ACC112 (cell line): ENCODE measurements at regions not wholly inside any gene's neighbourhood (a gene's known extent, or its start where the extent isn't known, plus 50 kb on each side); places are given as distances from the start of the nearest gene placed in this dataset.

Source experiments
- H2AFZ ChIP-seq: fragments of 200-600 bp; sonication (generic); one replicate; pipeline ENCODE4 v1.6.0; 2017; ENCODE audit warnings: antibody characterized with exemption, low read length; ENCODE audit not compliant: unreplicated experiment
- H3K27ac ChIP-seq: fragments of 200-600 bp; sonication (generic); 2 replicates; pipeline ENCODE4 v1.5.1; 2014; ENCODE audit warnings: low read depth, mild to moderate bottlenecking, antibody characterized with exemption, low read length, moderate library complexity
- H3K27me3 ChIP-seq: fragments of 200-600 bp; sonication (generic); 2 replicates; pipeline ENCODE4 v1.6.1; 2014; ENCODE audit warnings: mild to moderate bottlenecking, antibody characterized with exemption, low read length, moderate library complexity, mixed read lengths; ENCODE audit not compliant: insufficient read depth
- H3K36me3 ChIP-seq: fragments of 200-600 bp; sonication (generic); 2 replicates; pipeline ENCODE4 v1.6.1; 2016; ENCODE audit warnings: mild to moderate bottlenecking, antibody characterized with exemption, low read length, moderate library complexity, mixed read lengths; ENCODE audit not compliant: insufficient read depth
- H3K4me1 ChIP-seq: fragments of 200-600 bp; sonication (generic); one replicate; pipeline ENCODE4 v1.6.1; 2016; ENCODE audit warnings: low read length, mixed read lengths; ENCODE audit not compliant: insufficient read depth, unreplicated experiment, control insufficient read depth
- H3K4me3 ChIP-seq: fragments of 200-600 bp; sonication (generic); 2 replicates; pipeline ENCODE4 v1.5.1; 2014; ENCODE audit warnings: mild to moderate bottlenecking, low read depth, low read length
- H3K79me2 ChIP-seq: fragments of 200-600 bp; sonication (generic); one replicate; pipeline ENCODE4 v1.6.0; 2016; ENCODE audit warnings: low read length; ENCODE audit not compliant: control insufficient read depth, unreplicated experiment, insufficient read depth

DNA sequence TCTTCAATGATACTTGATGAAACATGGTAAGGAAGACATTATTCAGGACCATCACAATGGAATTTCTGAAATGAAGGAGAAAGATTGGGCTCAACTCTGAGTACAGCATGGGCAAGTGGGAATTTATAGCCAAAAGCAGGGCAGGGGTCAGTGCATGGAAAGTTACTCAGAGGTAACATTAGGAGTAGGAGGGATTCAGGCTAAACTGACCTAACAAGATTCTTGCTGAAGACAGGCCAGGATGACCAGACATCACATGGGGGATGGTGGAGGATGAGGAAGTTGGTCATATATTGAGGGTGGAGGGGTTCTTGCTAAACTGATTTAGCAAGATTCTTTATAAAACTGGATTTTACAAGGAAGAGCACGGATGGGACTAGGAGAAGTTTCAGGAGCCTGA, 489.8 kb downstream of the ADCYAP1 start:
- H3K79me2 ChIP-seq = no peaks in the 10 kb centered on the region
- H3K36me3 ChIP-seq = no peaks in the 10 kb centered on the region
- H3K4me1 ChIP-seq = no peaks in the 10 kb centered on the region
- no peak overlapping the region for H3K27ac ChIP-seq
- H3K4me3 ChIP-seq = no peak overlapping the region
- H2AFZ ChIP-seq = no peak overlapping the region
- no peaks in the 10 kb centered on the region for H3K27me3 ChIP-seq

DNA sequence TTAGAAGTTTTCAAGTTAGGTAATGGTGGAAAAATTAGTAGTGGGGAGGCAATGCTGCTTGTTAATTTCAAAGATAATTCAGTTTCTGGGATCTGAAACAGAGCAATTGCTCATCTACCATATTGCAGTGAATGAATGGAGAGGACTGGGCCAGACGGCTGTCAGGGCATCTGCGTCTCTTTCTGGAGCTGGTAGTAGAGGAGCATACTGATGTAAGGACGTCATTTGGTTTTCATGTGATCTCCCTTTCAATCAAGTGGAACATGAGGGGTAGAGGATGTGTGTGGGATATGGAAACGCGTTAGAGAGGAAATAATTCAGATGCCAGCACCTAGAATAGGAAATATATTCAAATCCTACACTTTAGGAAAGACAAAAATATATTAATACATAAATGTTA, 490.3 kb downstream of the ADCYAP1 start:
- Histone ChIP-seq H3K4me3 (no peak overlapping the region), H3K4me1 (no peaks in the 10 kb centered on the region), H3K27ac (no peak overlapping the region)

DNA sequence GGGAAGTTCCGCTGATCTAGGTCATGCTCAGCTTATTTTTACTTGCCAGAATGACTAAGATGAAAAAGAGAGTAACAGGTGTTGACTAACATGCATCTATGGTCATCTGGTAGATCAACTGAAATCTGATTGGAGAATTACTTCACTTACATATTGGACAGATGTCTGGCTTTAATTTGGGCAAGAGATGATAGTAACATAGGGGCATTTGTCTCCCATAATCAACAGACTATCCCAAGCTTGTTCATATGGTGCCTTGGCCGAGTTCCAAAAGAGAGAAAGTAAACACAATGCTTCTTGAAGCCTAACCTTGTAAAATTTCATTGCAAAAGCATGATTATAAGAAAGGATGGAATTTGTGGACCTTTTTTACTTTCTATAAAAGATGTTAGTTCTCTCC, 503.7 kb downstream of the ADCYAP1 start:
- no peak overlapping the region for H3K27ac ChIP-seq
- no peaks in the 10 kb centered on the region for H3K4me1 ChIP-seq
- H3K4me3 ChIP-seq = no peak overlapping the region
- H3K27me3 ChIP-seq = no peaks in the 10 kb centered on the region
- H2AFZ ChIP-seq = no peak overlapping the region
- H3K36me3 ChIP-seq = no peaks in the 10 kb centered on the region
- no peaks in the 10 kb centered on the region for H3K79me2 ChIP-seq

More for the DNA sequence above, 490.3 kb downstream of the ADCYAP1 start:
- H2AFZ ChIP-seq = no peak overlapping the region
- H3K79me2 ChIP-seq = no peaks in the 10 kb centered on the region
- H3K27me3 ChIP-seq = no peaks in the 10 kb centered on the region
- H3K36me3 ChIP-seq = no peaks in the 10 kb centered on the region

DNA sequence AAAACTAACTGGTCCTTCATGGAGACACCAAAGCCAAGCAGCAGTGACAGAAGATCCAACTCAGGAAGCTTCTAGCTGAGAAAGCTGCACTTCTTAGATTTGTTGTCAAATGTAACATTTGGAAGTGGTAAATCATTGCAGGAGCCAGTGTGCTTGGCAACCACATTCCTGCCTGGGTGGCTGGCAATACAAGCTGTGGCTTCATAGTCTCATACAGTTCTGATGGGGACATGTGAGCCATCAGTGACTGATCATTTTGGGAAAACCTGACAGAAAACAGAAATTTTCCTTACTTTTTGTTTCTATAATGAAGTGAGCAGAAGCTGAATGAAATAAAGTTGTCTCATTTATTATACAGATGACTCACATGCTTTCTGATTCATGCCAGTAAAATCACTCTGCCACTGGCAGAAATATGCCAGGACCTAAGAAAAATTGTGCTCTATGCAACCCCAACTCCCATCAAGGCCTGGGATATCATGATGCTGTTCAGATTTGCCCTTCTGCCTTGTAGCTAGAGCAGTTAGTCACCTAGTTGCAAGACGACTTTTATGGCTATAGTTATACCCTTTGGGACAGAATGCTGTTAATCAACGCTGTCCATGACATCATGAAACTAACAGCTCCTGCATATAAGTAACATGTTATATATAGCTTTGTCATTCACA, 508.1 kb downstream of the ADCYAP1 start:
- Histone ChIP-seq H3K27ac (no peak overlapping the region), H3K36me3 (no peaks in the 10 kb centered on the region), H3K79me2 (no peaks in the 10 kb centered on the region), H3K4me3 (no peak overlapping the region), H3K4me1 (no peaks in the 10 kb centered on the region), H2AFZ (no peak overlapping the region), H3K27me3 (no peaks in the 10 kb centered on the region)

DNA sequence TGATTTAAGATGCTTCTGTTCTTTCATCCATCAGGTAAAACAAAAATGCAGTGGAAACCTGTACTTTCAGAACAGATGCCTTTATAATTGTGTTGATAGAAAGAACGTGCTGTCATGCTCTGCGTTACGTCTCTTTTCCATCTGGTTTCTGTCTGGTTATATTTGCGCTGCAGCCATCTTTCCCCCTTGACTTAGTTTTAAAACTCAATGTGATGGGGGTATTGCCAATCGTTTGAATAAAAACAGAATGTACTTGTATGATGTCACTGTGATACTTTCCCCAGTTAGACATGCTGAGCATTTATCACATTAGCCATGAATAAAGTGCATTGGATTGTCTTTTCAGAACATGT, 508.6 kb downstream of the ADCYAP1 start:
- H2AFZ ChIP-seq = no peak overlapping the region
- no peaks in the 10 kb centered on the region for H3K79me2 ChIP-seq
- no peaks in the 10 kb centered on the region for H3K27me3 ChIP-seq
- no peak overlapping the region for H3K27ac ChIP-seq
- no peak overlapping the region for H3K4me3 ChIP-seq
- H3K36me3 ChIP-seq = no peaks in the 10 kb centered on the region
- H3K4me1 ChIP-seq = no peaks in the 10 kb centered on the region

DNA sequence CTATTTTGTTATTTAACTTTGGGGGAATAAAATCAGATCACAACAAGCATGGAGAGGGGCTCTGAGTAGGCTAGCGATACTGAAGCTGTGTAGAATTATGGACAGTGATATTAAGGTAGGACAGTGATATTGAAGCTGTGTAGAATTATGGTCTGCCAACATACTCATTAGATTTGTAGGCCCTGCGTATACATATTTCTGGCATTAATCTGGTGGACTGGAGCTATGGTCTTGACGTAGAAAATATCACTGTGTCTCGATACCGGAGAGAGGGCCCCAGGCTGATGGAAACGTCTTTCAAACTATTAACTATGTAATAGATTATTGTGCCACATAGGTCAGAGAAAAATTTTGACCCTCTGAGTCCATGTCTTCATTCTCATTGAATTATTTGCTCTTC, 511.4 kb downstream of the ADCYAP1 start:
- Histone ChIP-seq H3K36me3 (no peaks in the 10 kb centered on the region), H3K4me1 (no peaks in the 10 kb centered on the region), H2AFZ (no peak overlapping the region), H3K79me2 (no peaks in the 10 kb centered on the region), H3K4me3 (no peak overlapping the region), H3K27ac (no peak overlapping the region), H3K27me3 (no peaks in the 10 kb centered on the region)

DNA sequence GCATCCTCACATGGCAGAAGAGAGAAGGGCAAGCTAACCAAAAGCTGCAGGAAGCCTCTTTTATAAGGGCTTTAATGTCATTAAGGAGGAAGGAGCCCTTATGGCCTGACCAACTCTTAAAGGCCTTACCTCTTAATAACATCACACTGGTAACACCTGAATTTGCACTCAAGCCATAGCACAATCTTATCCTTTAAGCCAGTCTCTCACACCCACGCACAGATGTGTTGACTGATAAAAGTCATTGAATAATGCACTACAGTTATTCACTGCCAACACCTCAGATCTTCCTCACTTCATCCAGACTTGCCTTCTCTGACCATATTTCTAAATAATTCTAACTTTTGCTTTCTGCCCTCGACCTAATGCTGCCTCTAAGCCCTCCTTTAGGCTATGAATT, 516.8 kb downstream of the ADCYAP1 start:
- Histone ChIP-seq H3K36me3 (no peaks in the 10 kb centered on the region), H3K27me3 (no peaks in the 10 kb centered on the region), H3K4me3 (no peak overlapping the region), H2AFZ (no peak overlapping the region), H3K79me2 (no peaks in the 10 kb centered on the region), H3K4me1 (no peaks in the 10 kb centered on the region), H3K27ac (no peak overlapping the region)

DNA sequence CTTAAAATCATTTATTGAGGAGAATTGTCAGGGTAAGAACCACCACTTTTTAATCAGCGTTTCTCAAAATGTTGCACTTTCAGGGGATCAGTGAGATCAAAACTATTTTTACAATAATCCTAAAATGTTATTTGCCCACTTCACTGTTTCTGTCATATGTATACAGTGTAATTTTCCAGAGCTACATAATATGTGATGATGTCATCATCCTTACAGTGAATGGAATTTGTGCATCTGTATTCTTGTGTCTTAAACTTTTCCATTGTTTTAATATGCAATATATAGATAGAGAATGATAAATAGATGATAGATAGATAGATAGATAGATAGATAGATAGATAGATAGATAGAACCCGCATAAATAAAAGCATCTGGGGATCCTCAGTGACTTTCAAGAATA, 518.0 kb downstream of the ADCYAP1 start:
- Histone ChIP-seq H2AFZ (no peak overlapping the region), H3K27me3 (no peaks in the 10 kb centered on the region), H3K4me3 (no peak overlapping the region), H3K79me2 (no peaks in the 10 kb centered on the region), H3K36me3 (no peaks in the 10 kb centered on the region), H3K4me1 (no peaks in the 10 kb centered on the region), H3K27ac (no peak overlapping the region)

DNA sequence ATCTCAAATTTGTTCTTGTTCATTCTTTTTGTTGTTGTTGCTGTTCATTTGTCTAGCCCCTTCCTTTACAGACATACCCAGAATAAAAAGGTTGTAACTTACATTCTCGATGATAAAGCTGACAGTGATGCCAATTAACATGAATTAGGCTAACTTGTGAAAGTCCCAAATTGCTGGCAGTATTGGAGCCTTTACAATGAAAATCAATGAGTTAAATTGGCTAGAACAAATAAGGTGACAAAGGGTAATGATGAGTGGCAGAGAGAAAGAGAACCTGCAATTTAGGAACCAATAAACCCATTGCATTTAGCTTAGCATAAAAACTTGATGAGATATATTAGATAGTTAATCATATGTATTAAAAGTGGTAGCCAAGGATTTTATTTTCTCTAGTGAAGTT, 521.0 kb downstream of the ADCYAP1 start:
- no peaks in the 10 kb centered on the region for H3K36me3 ChIP-seq
- no peaks in the 10 kb centered on the region for H3K4me1 ChIP-seq
- H3K79me2 ChIP-seq = no peaks in the 10 kb centered on the region
- no peak overlapping the region for H3K4me3 ChIP-seq
- H2AFZ ChIP-seq = no peak overlapping the region
- no peaks in the 10 kb centered on the region for H3K27me3 ChIP-seq
- H3K27ac ChIP-seq = no peak overlapping the region

DNA sequence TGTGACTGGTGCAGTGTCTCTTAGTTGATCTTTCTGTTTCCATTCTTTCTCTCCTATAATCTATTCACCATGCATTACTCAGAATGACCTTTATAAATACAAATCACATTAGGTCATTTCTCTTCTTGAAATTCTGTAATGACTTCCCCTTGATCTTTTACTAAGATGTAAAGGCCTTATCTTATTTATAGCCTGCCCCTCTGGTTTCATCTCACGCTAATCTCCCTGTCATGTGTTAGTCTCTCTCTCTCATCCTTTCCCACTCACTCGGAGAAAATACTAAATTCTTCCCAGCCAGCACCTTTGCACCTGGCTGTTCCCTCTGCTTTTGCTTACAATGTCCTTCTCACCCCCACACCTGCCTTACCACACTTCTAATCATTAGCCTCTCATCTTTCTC, 530.8 kb downstream of the ADCYAP1 start:
- Histone ChIP-seq H3K4me3 (no peak overlapping the region), H3K27me3 (no peaks in the 10 kb centered on the region)

DNA sequence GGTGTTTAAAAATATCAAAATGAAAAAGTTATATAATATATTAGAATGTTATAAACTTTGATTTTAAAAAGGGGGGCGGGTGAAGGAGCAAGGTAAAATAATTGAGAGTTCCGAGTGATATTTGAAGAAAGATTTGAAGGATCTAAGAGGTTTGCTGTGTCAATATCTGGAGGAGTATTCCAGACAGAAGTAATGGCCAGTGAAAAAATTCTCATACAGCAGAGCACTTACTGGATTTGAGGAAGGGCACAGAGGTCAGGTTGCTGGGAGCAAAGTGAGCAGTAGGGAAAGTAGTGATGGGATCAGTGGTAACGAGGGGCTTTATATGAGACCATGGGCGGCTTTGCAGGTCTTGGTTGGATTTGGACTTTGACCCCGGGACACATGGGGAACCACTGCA, 531.5 kb downstream of the ADCYAP1 start:
- Histone ChIP-seq H3K4me3 (no peak overlapping the region), H3K27ac (no peak overlapping the region), H3K36me3 (no peaks in the 10 kb centered on the region), H3K27me3 (no peaks in the 10 kb centered on the region), H3K79me2 (no peaks in the 10 kb centered on the region), H2AFZ (no peak overlapping the region), H3K4me1 (no peaks in the 10 kb centered on the region)

More for the DNA sequence above, 530.8 kb downstream of the ADCYAP1 start:
- Histone ChIP-seq H3K36me3 (no peaks in the 10 kb centered on the region), H2AFZ (no peak overlapping the region), H3K79me2 (no peaks in the 10 kb centered on the region), H3K4me1 (no peaks in the 10 kb centered on the region), H3K27ac (no peak overlapping the region)
